Mammary epithelial cell (primary cell): ENCODE measurements at regions not wholly inside any gene's neighbourhood (a gene's known extent, or its start where the extent isn't known, plus 50 kb on each side); places are given as distances from the start of the nearest gene placed in this dataset.

Source experiments
- CTCF ChIP-seq, 2 donors: IDR thresholded peaks in 1 of 2; conservative IDR thresholded peaks in 1 of 2; 2 replicates each; pipeline ENCODE4 v1.5.1; 2011 to 2012; ENCODE audit warnings: inconsistent platforms in 2 of 2, low read length in 2 of 2, mild to moderate bottlenecking in 2 of 2, control low read depth in 1 of 2, low read depth in 1 of 2; ENCODE audit not compliant: insufficient read depth in 1 of 2; ENCODE audit errors: extremely low read depth in 1 of 2
- EZH2 ChIP-seq: IDR thresholded peaks from 2 replicates; pipeline ENCODE4 v1.6.1; 2012; ENCODE audit warnings: low read length, inconsistent platforms, borderline replicate concordance

GRCh38 chr3:28916713-28917499 lies 364.0 kb upstream of the RBMS3 start:
- TF ChIP-seq CTCF (conservative IDR thresholded peaks at IDR 0.05 in 1 of 2, IDR thresholded peaks at IDR 0.05 in 1 of 2; ENCODE audit: extremely low read depth in 1 of 2, insufficient read depth in 1 of 2, low read depth in 1 of 2, low read length in 2 of 2) (peak; percentile 66 to 81), EZH2 (no peak)
